Gastroesophageal sphincter (tissue), 3 donors: ENCODE measurements at regions not wholly inside any gene's neighbourhood (a gene's known extent, or its start where the extent isn't known, plus 50 kb on each side); places are given as distances from the start of the nearest gene placed in this dataset.

Experiments
- POLR2A ChIP-seq, 2 donors: fragments of 450-650 bp; IDR thresholded peaks; one replicate each; pipeline ENCODE4 v1.6.1; 2017; ENCODE audit warnings: antibody characterized with exemption in 2 of 2, mild to moderate bottlenecking in 2 of 2, moderate library complexity in 1 of 2
- TF ChIP-seq, protein P1 (sequence below), 4 experiments: fragments of 200-600 bp in 2 of 4; fragments of 450-650 bp in 2 of 4; sonication (generic) in 1 of 4; IDR thresholded peaks; one replicate each; pipeline ENCODE4 v1.5.1; 2017 to 2019; ENCODE audit warnings: antibody characterized with exemption in 4 of 4, mild to moderate bottlenecking in 2 of 4, moderate library complexity in 2 of 4

DNA sequence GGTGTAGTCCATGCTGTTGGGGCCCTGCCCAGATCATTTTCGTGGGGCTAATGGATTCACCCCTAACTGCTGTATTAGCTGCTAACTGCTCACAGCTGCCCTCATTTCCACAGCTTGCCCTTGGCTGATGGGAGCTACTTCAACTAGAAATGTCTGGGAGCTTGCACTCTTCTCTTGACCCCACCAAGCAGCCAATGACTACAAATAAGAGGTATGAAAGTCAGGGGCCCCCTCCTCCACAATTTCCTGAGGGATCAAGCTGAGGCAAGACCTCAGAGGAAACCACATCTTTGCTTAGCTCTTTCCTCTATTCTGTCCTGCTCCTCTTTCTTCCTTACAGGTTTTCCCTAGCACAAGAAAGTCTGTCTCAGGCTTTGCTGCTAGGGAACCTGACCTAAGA lies 397.5 kb downstream of the MLLT3 start:
- TF ChIP-seq, protein P1, sequence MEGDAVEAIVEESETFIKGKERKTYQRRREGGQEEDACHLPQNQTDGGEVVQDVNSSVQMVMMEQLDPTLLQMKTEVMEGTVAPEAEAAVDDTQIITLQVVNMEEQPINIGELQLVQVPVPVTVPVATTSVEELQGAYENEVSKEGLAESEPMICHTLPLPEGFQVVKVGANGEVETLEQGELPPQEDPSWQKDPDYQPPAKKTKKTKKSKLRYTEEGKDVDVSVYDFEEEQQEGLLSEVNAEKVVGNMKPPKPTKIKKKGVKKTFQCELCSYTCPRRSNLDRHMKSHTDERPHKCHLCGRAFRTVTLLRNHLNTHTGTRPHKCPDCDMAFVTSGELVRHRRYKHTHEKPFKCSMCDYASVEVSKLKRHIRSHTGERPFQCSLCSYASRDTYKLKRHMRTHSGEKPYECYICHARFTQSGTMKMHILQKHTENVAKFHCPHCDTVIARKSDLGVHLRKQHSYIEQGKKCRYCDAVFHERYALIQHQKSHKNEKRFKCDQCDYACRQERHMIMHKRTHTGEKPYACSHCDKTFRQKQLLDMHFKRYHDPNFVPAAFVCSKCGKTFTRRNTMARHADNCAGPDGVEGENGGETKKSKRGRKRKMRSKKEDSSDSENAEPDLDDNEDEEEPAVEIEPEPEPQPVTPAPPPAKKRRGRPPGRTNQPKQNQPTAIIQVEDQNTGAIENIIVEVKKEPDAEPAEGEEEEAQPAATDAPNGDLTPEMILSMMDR (IDR thresholded peaks at IDR 0.05): no peak
- TF ChIP-seq POLR2A (IDR thresholded peaks at IDR 0.05): no peak
